Panc1 (cell line): ENCODE measurements at regions not wholly inside any gene's neighbourhood (a gene's known extent, or its start where the extent isn't known, plus 50 kb on each side); places are given as distances from the start of the nearest gene placed in this dataset.

Experiments
- CTCF ChIP-seq: fragments of 450-650 bp; IDR thresholded peaks from 2 replicates; pipeline ENCODE4 v1.5.1; 2017; ENCODE audit warnings: mild to moderate bottlenecking
- POLR2AphosphoS5 ChIP-seq: IDR thresholded peaks from 2 replicates; pipeline ENCODE4 v1.6.1; 2012; ENCODE audit warnings: mild to moderate bottlenecking, low read depth, low read length, moderate library complexity
- REST ChIP-seq, 2 experiments: IDR thresholded peaks; 2 replicates each; pipeline ENCODE4 v1.6.1; 2011 to 2012; ENCODE audit warnings: low read depth in 2 of 2, control low read depth in 1 of 2, low read length in 1 of 2, mild to moderate bottlenecking in 1 of 2, moderate library complexity in 1 of 2; ENCODE audit not compliant: insufficient read depth in 1 of 2

DNA sequence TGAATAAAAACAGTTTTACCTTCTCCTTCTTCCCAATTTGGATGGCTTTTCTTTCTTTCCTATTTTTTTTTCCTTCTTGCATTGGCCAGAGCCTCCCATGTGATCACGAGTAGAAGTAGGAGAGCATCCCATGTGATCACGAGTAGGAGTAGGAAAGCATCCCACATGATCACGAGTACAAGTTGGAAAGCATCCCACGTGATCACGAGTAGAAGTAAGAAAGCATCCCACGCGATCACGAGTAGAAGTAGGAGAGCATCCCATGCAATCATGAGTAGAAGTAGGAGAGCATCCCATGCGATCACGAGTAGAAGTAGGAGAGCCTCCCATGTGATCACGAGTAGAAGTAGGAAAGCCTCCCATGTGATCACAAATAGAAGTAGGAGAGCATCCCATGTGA is 218.6 kb downstream of the DLL1 start:
- TF ChIP-seq CTCF: no peak
- no peak for TF ChIP-seq REST (IDR thresholded peaks at IDR 0.05; ENCODE audit: insufficient read depth in 1 of 2, low read depth in 2 of 2, low read length in 1 of 2)
- no peak for TF ChIP-seq POLR2AphosphoS5
